H1 (cell line): ENCODE measurements at regions not wholly inside any gene's neighbourhood (a gene's known extent, or its start where the extent isn't known, plus 50 kb on each side); places are given as distances from the start of the nearest gene placed in this dataset.

Source experiments
- CTCF ChIA-PET: fragments of 300-600 bp; sonication (Branson Sonifier 250); formaldehyde crosslinking; loops from one replicate; lab custom pipeline; 2021; ENCODE audit not compliant: partially characterized antibody; lab: Charles Lee
- POLR2A ChIA-PET: fragments of 300-600 bp; sonication (Branson Sonifier 250); formaldehyde crosslinking; loops from one replicate; lab custom pipeline; 2021; ENCODE audit warnings: inconsistent platforms; ENCODE audit not compliant: partially characterized antibody; lab: Charles Lee
- DNase-seq, 2 experiments: peaks; one replicate each; pipeline versions ENCODE4 v3.0.0 to v3.0.0-alpha.2; 2010 to 2022; ENCODE audit warnings: low spot score in 2 of 2, low read depth in 1 of 2, mixed read lengths in 1 of 2
- FAIRE-seq: peaks from 2 replicates; lab custom pipeline; 2011; peaks lifted over from hg19 to GRCh38; lab: Jason Lieb, UNC
- H2AFZ ChIP-seq: 2 replicates; pipeline ENCODE4 v1.8.1; 2012; ENCODE audit warnings: low read length, inconsistent platforms
- H2AK5ac ChIP-seq: 2 replicates; pipeline ENCODE4 v1.6.1; 2013; ENCODE audit warnings: low read depth, low read length
- H2BK120ac ChIP-seq: replicated peaks from 2 replicates; pipeline ENCODE3; 2013; ENCODE audit warnings: low read depth, low read length, inconsistent platforms
- H2BK12ac ChIP-seq: 2 replicates; pipeline ENCODE4 v1.6.1; 2013; ENCODE audit warnings: low read depth, low read length
- H2BK15ac ChIP-seq: 2 replicates; pipeline ENCODE4 v1.6.1; 2013; ENCODE audit warnings: low read length
- H2BK20ac ChIP-seq: 2 replicates; pipeline ENCODE4 v1.6.1; 2013; ENCODE audit warnings: low read length
- H2BK5ac ChIP-seq: 2 replicates; pipeline ENCODE4 v1.6.1; 2013; ENCODE audit warnings: low read depth, low read length
- H3K14ac ChIP-seq: 2 replicates; pipeline ENCODE4 v1.6.1; 2013; ENCODE audit warnings: inconsistent platforms; ENCODE audit not compliant: insufficient read length
- H3K18ac ChIP-seq: 2 replicates; pipeline ENCODE4 v1.6.1; 2013; ENCODE audit warnings: low read length; ENCODE audit errors: extremely low read depth
- H3K23ac ChIP-seq: 2 replicates; pipeline ENCODE4 v1.6.1; 2013; ENCODE audit warnings: inconsistent platforms; ENCODE audit not compliant: insufficient read length
- H3K23me2 ChIP-seq: 2 replicates; pipeline ENCODE4 v1.6.1; 2013; ENCODE audit warnings: low read depth, low read length
- H3K27ac ChIP-seq: 2 replicates; pipeline ENCODE4 v1.6.1; 2011; ENCODE audit warnings: low read depth, low read length, inconsistent platforms
- H3K27me3 ChIP-seq, 4 experiments: replicated peaks in 1 of 4; 1 replicate in 1 of 4; 2 replicates in 3 of 4; pipeline versions ENCODE4 v1.6.1 to v1.8.1; 2011 to 2013; ENCODE audit warnings: low read length in 3 of 4, mild to moderate bottlenecking in 3 of 4, inconsistent platforms in 2 of 4, mixed read lengths in 2 of 4, moderate library complexity in 1 of 4; ENCODE audit not compliant: control insufficient read depth in 3 of 4, insufficient read depth in 3 of 4; ENCODE audit errors: extremely low read depth in 1 of 4
- H3K36me3 ChIP-seq, 4 experiments: 2 replicates each; pipeline versions ENCODE4 v1.6.1 to v1.8.1; 2011 to 2013; ENCODE audit warnings: mild to moderate bottlenecking in 4 of 4, low read length in 3 of 4, moderate library complexity in 2 of 4, control low read depth in 1 of 4, inconsistent platforms in 1 of 4; ENCODE audit not compliant: insufficient read depth in 4 of 4, control insufficient read depth in 2 of 4
- H3K4ac ChIP-seq: replicated peaks from 2 replicates; pipeline ENCODE3; 2013; ENCODE audit warnings: low read length, low read depth, mixed read lengths, inconsistent platforms; ENCODE audit not compliant: insufficient read length
- H3K4me1 ChIP-seq, 4 experiments: replicated peaks in 1 of 4; 1 replicate in 1 of 4; 2 replicates in 3 of 4; pipeline versions ENCODE4 v1.6.1 to v1.8.1; 2011 to 2013; ENCODE audit warnings: low read length in 3 of 4, inconsistent platforms in 2 of 4, mixed read lengths in 1 of 4; ENCODE audit not compliant: insufficient read depth in 4 of 4, control insufficient read depth in 3 of 4
- H3K4me2 ChIP-seq, 2 experiments: 2 replicates each; pipeline versions ENCODE4 v1.6.1 to v1.8.1; 2011 to 2013; ENCODE audit warnings: low read depth in 2 of 2, low read length in 2 of 2, control low read depth in 1 of 2, inconsistent platforms in 1 of 2, mild to moderate bottlenecking in 1 of 2; ENCODE audit not compliant: insufficient read depth in 1 of 2
- H3K4me3 ChIP-seq, 4 experiments: fragments of 200-600, 300-600 bp in 1 of 4; sonication (generic), shearing (Covaris generic), sonication (Bioruptor Twin) in 1 of 4; 2 replicates each; pipeline versions ENCODE4 v1.5.1 to v1.8.1; 2011 to 2016; ENCODE audit warnings: low read length in 4 of 4, low read depth in 3 of 4, control low read depth in 2 of 4, inconsistent platforms in 2 of 4, mild to moderate bottlenecking in 2 of 4, mixed read lengths in 1 of 4, moderate library complexity in 1 of 4; ENCODE audit not compliant: insufficient read depth in 2 of 4; ENCODE audit errors: extremely low read depth in 1 of 4
- H3K56ac ChIP-seq: replicated peaks from 2 replicates; pipeline ENCODE3; 2013; ENCODE audit warnings: low read depth, mild to moderate bottlenecking, mixed read lengths, low read length, inconsistent platforms; ENCODE audit not compliant: insufficient read length
- H3K79me1 ChIP-seq: 2 replicates; pipeline ENCODE4 v1.6.1; 2013; ENCODE audit warnings: low read depth, low read length, control low read depth
- H3K79me2 ChIP-seq, 2 experiments: 2 replicates each; pipeline versions ENCODE4 v1.6.1 to v1.8.1; 2012 to 2013; ENCODE audit warnings: low read length in 2 of 2, mild to moderate bottlenecking in 2 of 2, inconsistent platforms in 1 of 2; ENCODE audit not compliant: insufficient read depth in 2 of 2, control insufficient read depth in 1 of 2
- H3K9ac ChIP-seq, 4 experiments: replicated peaks in 1 of 4; 1 replicate in 1 of 4; 2 replicates in 3 of 4; pipeline versions ENCODE4 v1.6.1 to v1.8.1; 2011 to 2013; ENCODE audit warnings: low read depth in 3 of 4, low read length in 3 of 4, control low read depth in 2 of 4, mild to moderate bottlenecking in 2 of 4, moderate library complexity in 2 of 4, inconsistent platforms in 1 of 4; ENCODE audit errors: extremely low read depth in 1 of 4
- H3K9me3 ChIP-seq, 2 experiments: 2 replicates each; pipeline versions ENCODE4 v1.6.1 to v1.8.1; 2012 to 2013; ENCODE audit warnings: mild to moderate bottlenecking in 2 of 2, moderate library complexity in 2 of 2, control low read depth in 1 of 2, inconsistent platforms in 1 of 2, low read depth in 1 of 2, low read length in 1 of 2, mixed read lengths in 1 of 2; ENCODE audit not compliant: insufficient read depth in 2 of 2
- H4K20me1 ChIP-seq, 2 experiments: replicated peaks in 1 of 2; 2 replicates each; pipeline versions ENCODE3 to v1.8.1; 2011 to 2013; ENCODE audit warnings: inconsistent platforms in 2 of 2, low read length in 2 of 2, mild to moderate bottlenecking in 1 of 2; ENCODE audit not compliant: insufficient read depth in 2 of 2, control insufficient read depth in 1 of 2
- H4K5ac ChIP-seq: 2 replicates; pipeline ENCODE4 v1.6.1; 2013; ENCODE audit warnings: low read length, low read depth, mixed read lengths, inconsistent platforms; ENCODE audit not compliant: insufficient read length
- H4K8ac ChIP-seq: 2 replicates; pipeline ENCODE4 v1.8.0; 2013; ENCODE audit warnings: mild to moderate bottlenecking, moderate library complexity, low read length, inconsistent platforms; ENCODE audit not compliant: insufficient read depth; ENCODE audit errors: extremely low read depth
- H4K91ac ChIP-seq: replicated peaks from 2 replicates; pipeline ENCODE3; 2013; ENCODE audit warnings: low read length, mixed read lengths, inconsistent platforms; ENCODE audit not compliant: insufficient read length
- CREB1 ChIP-seq: IDR thresholded peaks from 2 replicates; pipeline ENCODE4 v1.6.1; 2012; ENCODE audit warnings: inconsistent platforms
- GTF2F1 ChIP-seq: IDR thresholded peaks from 2 replicates; pipeline ENCODE4 v1.6.1; 2012; ENCODE audit warnings: low read depth, low read length, improper control_type of control experiment, borderline replicate concordance
- JUN ChIP-seq: IDR thresholded peaks from 2 replicates; pipeline ENCODE4 v1.6.1; 2011; ENCODE audit warnings: low read depth, mild to moderate bottlenecking, improper control_type of control experiment, low read length
- RAD21 ChIP-seq, 2 experiments: IDR thresholded peaks in 1 of 2; conservative IDR thresholded peaks in 1 of 2; 2 replicates each; pipeline ENCODE4 v1.6.1; 2011; ENCODE audit warnings: low read depth in 2 of 2, low read length in 2 of 2, improper control_type of control experiment in 1 of 2, inconsistent platforms in 1 of 2, mild to moderate bottlenecking in 1 of 2, moderate library complexity in 1 of 2
- YY1 ChIP-seq: IDR thresholded peaks from 2 replicates; pipeline ENCODE4 v1.6.1; 2011; ENCODE audit warnings: low read depth, mild to moderate bottlenecking, low read length
- WGBS, 2 experiments: shearing (Covaris generic) in 1 of 2; methylation state at CpG; one replicate each; pipeline versions ENCODE4 v1.1.6 to v1.1.7; 2013 to 2015; ENCODE audit warnings: low lambda C conversion rate in 2 of 2, mixed read lengths in 2 of 2, inconsistent platforms in 1 of 2, low coverage in 1 of 2, missing lambda C conversion rate in 1 of 2; ENCODE audit not compliant: insufficient replicate concordance in 2 of 2, insufficient coverage in 1 of 2, insufficient read length in 1 of 2; ENCODE audit errors: extremely low coverage in 1 of 2, missing lambda C conversion rate in 1 of 2; 5-methylcytosine and 5-hydroxymethylcytosine counted together
- TF ChIP-seq, protein P1 (sequence below): IDR thresholded peaks from 2 replicates; pipeline ENCODE4 v1.6.1; 2012; ENCODE audit warnings: inconsistent platforms
- TF ChIP-seq, protein P2 (sequence below): IDR thresholded peaks from 2 replicates; pipeline ENCODE4 v1.6.1; 2012; ENCODE audit warnings: low read length, inconsistent platforms
- TF ChIP-seq, protein P3 (sequence below), 3 experiments: IDR thresholded peaks; 1 replicate in 2 of 3; 2 replicates in 1 of 3; pipeline versions ENCODE4 v1.5.1 to v1.6.1; 2011; ENCODE audit warnings: low read length in 3 of 3, mild to moderate bottlenecking in 3 of 3, inconsistent platforms in 2 of 3, low read depth in 1 of 3, moderate library complexity in 1 of 3; ENCODE audit not compliant: insufficient read depth in 1 of 3; ENCODE audit errors: control extremely low read depth in 1 of 3

DNA sequence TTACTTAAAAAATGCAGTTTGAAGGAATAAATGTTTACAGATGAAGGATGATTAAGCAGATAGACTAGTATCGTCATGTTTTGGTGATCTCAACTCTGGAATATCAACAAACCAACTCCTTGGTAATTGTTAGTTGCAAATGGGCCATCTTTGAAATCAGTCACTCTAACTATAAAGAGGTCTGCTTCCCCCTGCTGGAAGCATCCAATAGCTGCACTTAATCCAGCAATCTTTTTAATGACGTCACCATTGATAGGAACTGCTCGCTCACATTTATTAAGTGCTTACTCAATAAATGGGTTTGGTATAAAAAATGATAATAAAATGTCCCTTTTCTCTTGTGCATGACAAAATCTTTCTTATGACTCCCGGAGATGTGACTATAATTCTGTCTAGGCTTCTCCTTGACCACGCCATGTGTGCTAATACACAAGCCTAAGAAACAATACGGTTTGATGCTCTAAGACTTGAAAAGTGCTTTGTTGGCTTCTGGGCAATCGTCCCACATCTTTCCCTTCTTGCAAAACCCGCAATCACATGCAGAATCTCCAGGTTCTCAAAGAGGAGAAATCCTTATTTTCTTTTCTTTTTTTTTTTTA is 227.6 kb upstream of the POU1F1 start:
- Histone ChIP-seq H2AFZ (no peak overlapping the region), H3K14ac (no peak overlapping the region), H2BK15ac (no peak overlapping the region), H4K8ac (no peak overlapping the region), H2BK12ac (no peak overlapping the region), H3K79me2 (no peaks in the 10 kb centered on the region), H3K27ac (no peak overlapping the region), H3K56ac (no peak overlapping the region), H3K9ac (no peak overlapping the region), H4K20me1 (no peaks in the 10 kb centered on the region), H2BK120ac (no peak overlapping the region), H2BK20ac (no peak overlapping the region), H3K9me3 (no peaks in the 10 kb centered on the region), H3K23me2 (no peaks in the 10 kb centered on the region), H3K4me2 (no peak overlapping the region), H3K18ac (no peak overlapping the region), H3K4me1 (no peaks in the 10 kb centered on the region), H2AK5ac (no peak overlapping the region), H4K91ac (no peak overlapping the region), H3K4me3 (no peak overlapping the region), H3K4ac (no peak overlapping the region), H3K27me3 (no peaks in the 10 kb centered on the region), H4K5ac (no peak overlapping the region), H2BK5ac (no peak overlapping the region), H3K36me3 (no peaks in the 10 kb centered on the region), H3K79me1 (no peaks in the 10 kb centered on the region), H3K23ac (no peak overlapping the region)
- FAIRE-seq (peak; percentile 89), DNase-seq (peak in 1 of 2 experiments; percentile 2)
- ChIA-PET POLR2A (no interaction called here), CTCF (interaction anchor here (0.6 to 3.0 kb wide), 14 partner anchors 8 to 244 kb away, joined by 3 to 14 read pairs (median 3); no protein-coding TSS in a partner anchor)
- WGBS, 2 experiments: 57% methylated on average over 8 of the region's 8 CpGs; no CpG with 5 or more reads in 1 of the 2 experiments
- TF ChIP-seq, protein P1, sequence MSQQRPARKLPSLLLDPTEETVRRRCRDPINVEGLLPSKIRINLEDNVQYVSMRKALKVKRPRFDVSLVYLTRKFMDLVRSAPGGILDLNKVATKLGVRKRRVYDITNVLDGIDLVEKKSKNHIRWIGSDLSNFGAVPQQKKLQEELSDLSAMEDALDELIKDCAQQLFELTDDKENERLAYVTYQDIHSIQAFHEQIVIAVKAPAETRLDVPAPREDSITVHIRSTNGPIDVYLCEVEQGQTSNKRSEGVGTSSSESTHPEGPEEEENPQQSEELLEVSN: no peak
- TF ChIP-seq, protein P2, sequence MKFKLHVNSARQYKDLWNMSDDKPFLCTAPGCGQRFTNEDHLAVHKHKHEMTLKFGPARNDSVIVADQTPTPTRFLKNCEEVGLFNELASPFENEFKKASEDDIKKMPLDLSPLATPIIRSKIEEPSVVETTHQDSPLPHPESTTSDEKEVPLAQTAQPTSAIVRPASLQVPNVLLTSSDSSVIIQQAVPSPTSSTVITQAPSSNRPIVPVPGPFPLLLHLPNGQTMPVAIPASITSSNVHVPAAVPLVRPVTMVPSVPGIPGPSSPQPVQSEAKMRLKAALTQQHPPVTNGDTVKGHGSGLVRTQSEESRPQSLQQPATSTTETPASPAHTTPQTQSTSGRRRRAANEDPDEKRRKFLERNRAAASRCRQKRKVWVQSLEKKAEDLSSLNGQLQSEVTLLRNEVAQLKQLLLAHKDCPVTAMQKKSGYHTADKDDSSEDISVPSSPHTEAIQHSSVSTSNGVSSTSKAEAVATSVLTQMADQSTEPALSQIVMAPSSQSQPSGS: peak; percentile 91
- TF ChIP-seq CREB1 (peak; percentile 62), YY1 (peak; percentile 48; the same call in 1 of the 2 replicates), JUN (peak; percentile 87), RAD21 (IDR thresholded peaks at IDR 0.05 in 1 of 2, conservative IDR thresholded peaks at IDR 0.05 in 1 of 2; ENCODE audit: low read depth in 2 of 2, low read length in 2 of 2) (peak; percentile 85 to 86), GTF2F1 (no peak)
- TF ChIP-seq, protein P3, sequence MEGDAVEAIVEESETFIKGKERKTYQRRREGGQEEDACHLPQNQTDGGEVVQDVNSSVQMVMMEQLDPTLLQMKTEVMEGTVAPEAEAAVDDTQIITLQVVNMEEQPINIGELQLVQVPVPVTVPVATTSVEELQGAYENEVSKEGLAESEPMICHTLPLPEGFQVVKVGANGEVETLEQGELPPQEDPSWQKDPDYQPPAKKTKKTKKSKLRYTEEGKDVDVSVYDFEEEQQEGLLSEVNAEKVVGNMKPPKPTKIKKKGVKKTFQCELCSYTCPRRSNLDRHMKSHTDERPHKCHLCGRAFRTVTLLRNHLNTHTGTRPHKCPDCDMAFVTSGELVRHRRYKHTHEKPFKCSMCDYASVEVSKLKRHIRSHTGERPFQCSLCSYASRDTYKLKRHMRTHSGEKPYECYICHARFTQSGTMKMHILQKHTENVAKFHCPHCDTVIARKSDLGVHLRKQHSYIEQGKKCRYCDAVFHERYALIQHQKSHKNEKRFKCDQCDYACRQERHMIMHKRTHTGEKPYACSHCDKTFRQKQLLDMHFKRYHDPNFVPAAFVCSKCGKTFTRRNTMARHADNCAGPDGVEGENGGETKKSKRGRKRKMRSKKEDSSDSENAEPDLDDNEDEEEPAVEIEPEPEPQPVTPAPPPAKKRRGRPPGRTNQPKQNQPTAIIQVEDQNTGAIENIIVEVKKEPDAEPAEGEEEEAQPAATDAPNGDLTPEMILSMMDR (IDR thresholded peaks at IDR 0.05; ENCODE audit: control extremely low read depth in 1 of 3, insufficient read depth in 1 of 3, low read depth in 1 of 3, low read length in 3 of 3): peak in 2 of 3 experiments; percentile 67 to 74; a peak in 3 of 4 replicates
